B cell (primary cell): ENCODE measurements at regions not wholly inside any gene's neighbourhood (a gene's known extent, or its start where the extent isn't known, plus 50 kb on each side); places are given as distances from the start of the nearest gene placed in this dataset.

Experiments used
- ATAC-seq: fragments of 200-7000 bp; cut with Tn5 transposase; one replicate; pipeline ENCODE4 v1.10.0; 2021; ENCODE audit warnings: low read depth, mild to moderate bottlenecking, moderate number of reproducible peaks, moderate library complexity
- CTCF ChIA-PET: fragments of 350-600 bp; sonication (Branson Sonifier 250); formaldehyde crosslinking; loops from one replicate; lab custom pipeline; 2021; ENCODE audit warnings: antibody characterized with exemption, inconsistent platforms; lab: Charles Lee
- POLR2A ChIA-PET: fragments of 350-600 bp; sonication (Branson Sonifier 250); formaldehyde crosslinking; loops from one replicate; lab custom pipeline; 2021; ENCODE audit warnings: antibody characterized with exemption; lab: Charles Lee
- DNase-seq: peaks from one replicate; pipeline ENCODE4 v3.0.0; 2013
- H2AFZ ChIP-seq: 2 replicates; pipeline ENCODE4 v1.6.1; 2012; ENCODE audit warnings: mild to moderate bottlenecking, low read depth, low read length; ENCODE audit not compliant: insufficient read depth, poor library complexity, severe bottlenecking
- H3K27ac ChIP-seq, 2 donors: 1 replicate in 1 of 2; 2 replicates in 1 of 2; pipeline ENCODE4 v1.5.1; 2012 to 2013; ENCODE audit warnings: low read length in 2 of 2, mild to moderate bottlenecking in 2 of 2, moderate library complexity in 1 of 2
- H3K27me3 ChIP-seq, 4 experiments: fragments of 200-600 bp in 1 of 4; sonication (generic) in 1 of 4; replicated peaks in 1 of 4; 1 replicate in 2 of 4; 2 replicates in 2 of 4; pipeline versions ENCODE4 v1.6.1 to v1.7.0; 2013 to 2016; ENCODE audit warnings: low read length in 3 of 4, mild to moderate bottlenecking in 2 of 4, mixed read lengths in 1 of 4, moderate library complexity in 1 of 4; ENCODE audit not compliant: insufficient read depth in 4 of 4, control insufficient read depth in 3 of 4; ENCODE audit errors: control extremely low read depth in 1 of 4
- H3K36me3 ChIP-seq, 2 experiments: replicated peaks in 1 of 2; 1 replicate in 1 of 2; 2 replicates in 1 of 2; pipeline versions ENCODE4 v1.6.1 to v1.7.1; 2013; ENCODE audit warnings: low read length in 1 of 2; ENCODE audit not compliant: insufficient read depth in 2 of 2, control insufficient read depth in 1 of 2; ENCODE audit errors: control extremely low read depth in 1 of 2, extremely low read depth in 1 of 2
- H3K4me1 ChIP-seq, 2 donors: fragments of 200-600 bp in 1 of 2; sonication (generic) in 1 of 2; 1 replicate in 1 of 2; 2 replicates in 1 of 2; pipeline versions ENCODE4 v1.5.1 to v1.6.1; 2013 to 2017; ENCODE audit warnings: low read length in 2 of 2; ENCODE audit not compliant: control insufficient read depth in 2 of 2, insufficient read depth in 2 of 2
- H3K4me2 ChIP-seq: replicated peaks from 2 replicates; pipeline ENCODE3; 2012; ENCODE audit warnings: mild to moderate bottlenecking, low read depth, low read length; ENCODE audit not compliant: poor library complexity, severe bottlenecking
- H3K4me3 ChIP-seq, 5 experiments: fragments of 200-600 bp in 1 of 5; sonication (generic) in 1 of 5; 1 replicate in 3 of 5; 2 replicates in 2 of 5; pipeline versions ENCODE4 v1.5.1 to v1.7.0; 2011 to 2016; ENCODE audit warnings: low read length in 4 of 5, mild to moderate bottlenecking in 4 of 5, low read depth in 2 of 5, control low read depth in 1 of 5, moderate library complexity in 1 of 5; ENCODE audit not compliant: insufficient read depth in 1 of 5; ENCODE audit errors: control extremely low read depth in 1 of 5, extremely low read depth in 1 of 5
- H3K79me2 ChIP-seq: fragments of 200-600 bp; sonication (generic); one replicate; pipeline ENCODE4 v1.6.0; 2016; ENCODE audit warnings: low read length; ENCODE audit not compliant: control insufficient read depth, insufficient read depth
- H3K9ac ChIP-seq: fragments of 200-600 bp; sonication (generic); 2 replicates; pipeline ENCODE4 v1.6.1; 2017; ENCODE audit warnings: mild to moderate bottlenecking, low read length, moderate library complexity
- H3K9me3 ChIP-seq, 3 donors: one replicate each; pipeline versions ENCODE4 v1.6.1 to v1.7.1; 2013; ENCODE audit warnings: low read length in 2 of 3; ENCODE audit not compliant: control insufficient read depth in 2 of 3, insufficient read depth in 1 of 3; ENCODE audit errors: control extremely low read depth in 1 of 3
- H4K20me1 ChIP-seq: 2 replicates; pipeline ENCODE4 v1.6.0; 2012; ENCODE audit warnings: mild to moderate bottlenecking, low read length; ENCODE audit not compliant: insufficient read depth, control insufficient read depth, poor library complexity, severe bottlenecking
- H3K27ac Mint-ChIP-seq: one replicate; pipeline ENCODE4 v1.8.0; 2021; ENCODE audit warnings: mixed read lengths
- H3K27me3 Mint-ChIP-seq: one replicate; pipeline ENCODE4 v1.8.0; 2021; ENCODE audit warnings: mixed read lengths
- H3K4me1 Mint-ChIP-seq: one replicate; pipeline ENCODE4 v1.8.0; 2021; ENCODE audit warnings: mixed read lengths
- H3K4me3 Mint-ChIP-seq: one replicate; pipeline ENCODE4 v1.8.0; 2021; ENCODE audit warnings: mixed read lengths
- H3K9me3 Mint-ChIP-seq: one replicate; pipeline ENCODE4 v1.8.0; 2022; ENCODE audit warnings: mixed read lengths; ENCODE audit not compliant: insufficient read depth
- CTCF ChIP-seq: fragments of 200-600 bp; IDR thresholded peaks from one replicate; pipeline ENCODE4 v1.8.0; 2022; ENCODE audit warnings: antibody characterized with exemption, mild to moderate bottlenecking
- EZH2 ChIP-seq: IDR thresholded peaks from 2 replicates; pipeline ENCODE4 v1.6.1; 2012; ENCODE audit warnings: borderline replicate concordance, low read depth, mild to moderate bottlenecking, moderate library complexity, low read length; ENCODE audit not compliant: insufficient read depth, poor library complexity, severe bottlenecking
- WGBS: methylation state at CpG from one replicate; pipeline ENCODE4 v1.1.5; 2013; ENCODE audit warnings: missing lambda C conversion rate; ENCODE audit not compliant: insufficient coverage; 5-methylcytosine and 5-hydroxymethylcytosine counted together
- intact Hi-C: fragments of 100-400 bp; cut with micrococcal nuclease; formaldehyde crosslinking; loops from one replicate; pipeline ENCODE4 v1.10.0; 2022

- Mint-ChIP-seq H3K4me3 (no peak overlapping the region), H3K27me3 (peaks cover 10% of the 10 kb centered on the region), H3K9me3 (peaks cover 3% of the 10 kb centered on the region), H3K27ac (no peak overlapping the region), H3K4me1 (no peaks in the 10 kb centered on the region)
- peaks cover 0 to 9% (median 0%) of the 10 kb centered on the region in 3 donors for H3K9me3 ChIP-seq
- TF ChIP-seq EZH2, result no peak
- TF ChIP-seq CTCF, result no peak
- no peak overlapping the region for H3K4me3 ChIP-seq
- no peaks in the 10 kb centered on the region for H3K79me2 ChIP-seq
- H4K20me1 ChIP-seq, result no peaks in the 10 kb centered on the region
- 100% methylated on average over 4 of the region's 5 CpGs for WGBS
- no peak overlapping the region for H3K9ac ChIP-seq
- peaks cover 0 to 2% (median 0%) of the 10 kb centered on the region in 4 experiments for H3K27me3 ChIP-seq
- intact Hi-C loops, result no loop called here
- no peak overlapping the region for H2AFZ ChIP-seq
- ATAC-seq (no peak), DNase-seq (no peak)
- no peak overlapping the region for H3K27ac ChIP-seq
- H3K4me2 ChIP-seq, result no peak overlapping the region
- H3K4me1 ChIP-seq, result no peaks in the 10 kb centered on the region
- CTCF ChIA-PET, result no interaction called here
- H3K36me3 ChIP-seq, result no peaks in the 10 kb centered on the region
- POLR2A ChIA-PET, result no interaction called here
Observed at GRCh38 chr11:115884800-115885534, 380.8 kb upstream of the CADM1 start.

GRCh38 chr11:115874843-115875242 is 370.6 kb upstream of the CADM1 start:
- intact Hi-C loops, result no loop called here
- Histone ChIP-seq H3K9ac (no peak overlapping the region), H3K4me2 (no peak overlapping the region), H4K20me1 (no peaks in the 10 kb centered on the region), H3K4me1 (peaks cover 0 to 17% of the 10 kb centered on the region in 2 donors), H3K27ac (no peak overlapping the region), H3K79me2 (no peaks in the 10 kb centered on the region), H2AFZ (no peak overlapping the region), H3K4me3 (no peak overlapping the region), H3K9me3 (no peaks in the 10 kb centered on the region), H3K36me3 (no peaks in the 10 kb centered on the region), H3K27me3 (peaks cover 0 to 4% (median 0%) of the 10 kb centered on the region in 4 experiments)
- Mint-ChIP-seq H3K4me1 (peaks cover 23% of the 10 kb centered on the region), H3K9me3 (no peaks in the 10 kb centered on the region), H3K27me3 (peaks cover 5% of the 10 kb centered on the region), H3K27ac (no peak overlapping the region), H3K4me3 (no peak overlapping the region)
- ATAC-seq (no peak), DNase-seq (no peak)
- no CpG with 5 or more reads among the region's 4 CpGs for WGBS
- ChIA-PET CTCF (no interaction called here), POLR2A (no interaction called here)
- no peak for TF ChIP-seq CTCF
- TF ChIP-seq EZH2, result no peak
